Spleen (tissue), 11 donors: ENCODE measurements at regions not wholly inside any gene's neighbourhood (a gene's known extent, or its start where the extent isn't known, plus 50 kb on each side); places are given as distances from the start of the nearest gene placed in this dataset.
"Not testable (repeated sequence)": the region's sequence is repeated elsewhere in the genome, so short reads cannot be mapped to it uniquely, and the experiment has no call there.

Source experiments
- DNase-seq: peaks from one replicate; pipeline ENCODE4 v3.0.0-alpha.2; 2020
- H3K27ac ChIP-seq, 8 donors: fragments of 200-600 bp; sonication (generic) in 7 of 8; 1 replicate in 4 of 8; 2 replicates in 4 of 8; pipeline versions ENCODE4 v1.5.0 to v1.8.0; 2016 to 2021; ENCODE audit warnings: inconsistent platforms in 4 of 8, mild to moderate bottlenecking in 4 of 8, moderate library complexity in 1 of 8
- H3K27me3 ChIP-seq, 7 donors: fragments of 200-600 bp; sonication (generic) in 6 of 7; replicated peaks in 1 of 7; 1 replicate in 4 of 7; 2 replicates in 3 of 7; pipeline versions ENCODE4 v1.5.0 to v1.8.0; 2016 to 2021; ENCODE audit warnings: inconsistent platforms in 3 of 7, mild to moderate bottlenecking in 1 of 7
- H3K36me3 ChIP-seq, 6 donors: fragments of 200-600 bp; sonication (generic) in 5 of 6; 1 replicate in 4 of 6; 2 replicates in 2 of 6; pipeline versions ENCODE4 v1.5.0 to v1.8.0; 2016 to 2021; ENCODE audit warnings: inconsistent platforms in 2 of 6
- H3K4me1 ChIP-seq, 6 donors: fragments of 200-600 bp; sonication (generic) in 5 of 6; 1 replicate in 3 of 6; 2 replicates in 3 of 6; pipeline versions ENCODE4 v1.5.0 to v1.8.0; 2016 to 2021; ENCODE audit warnings: inconsistent platforms in 3 of 6
- H3K4me3 ChIP-seq, 8 donors: fragments of 200-600 bp; sonication (generic) in 7 of 8; 1 replicate in 4 of 8; 2 replicates in 4 of 8; pipeline versions ENCODE4 v1.5.0 to v1.8.0; 2016 to 2021; ENCODE audit warnings: inconsistent platforms in 4 of 8, mild to moderate bottlenecking in 4 of 8, moderate library complexity in 2 of 8
- H3K9me3 ChIP-seq, 8 donors: fragments of 200-600 bp; sonication (generic) in 7 of 8; 1 replicate in 4 of 8; 2 replicates in 4 of 8; pipeline versions ENCODE4 v1.5.0 to v1.8.0; 2016 to 2021; ENCODE audit warnings: inconsistent platforms in 4 of 8
- CTCF ChIP-seq, 11 experiments: fragments of 200-600 bp in 7 of 11; fragments of 450-650 bp in 4 of 11; sonication (generic) in 4 of 11; IDR thresholded peaks in 8 of 11; conservative IDR thresholded peaks in 3 of 11; 1 replicate in 7 of 11; 2 replicates in 4 of 11; pipeline versions ENCODE4 v1.4.0 to v1.8.0; 2016 to 2021; ENCODE audit warnings: antibody characterized with exemption in 11 of 11, inconsistent platforms in 4 of 11, mild to moderate bottlenecking in 1 of 11
- POLR2A ChIP-seq, 3 donors: fragments of 450-650 bp; IDR thresholded peaks; one replicate each; pipeline ENCODE4 v1.5.1; 2017; ENCODE audit warnings: antibody characterized with exemption in 3 of 3, mild to moderate bottlenecking in 1 of 3
- POLR2AphosphoS5 ChIP-seq, 3 donors: sonication (generic); formaldehyde crosslinking; IDR thresholded peaks; one replicate each; pipeline ENCODE4 v1.5.1; 2017; ENCODE audit warnings: antibody characterized with exemption in 3 of 3
- WGBS, 5 donors: extraction: QIAGEN DNeasy Blood & Tissue Kit in 3 of 5; methylation state at CpG; one replicate each; pipeline versions ENCODE4 v1.1.5 to v1.1.7; 2013 to 2018; 5-methylcytosine and 5-hydroxymethylcytosine counted together
- intact Hi-C: fragments of 100-400 bp; cut with DNase I; formaldehyde crosslinking; loops from one replicate; pipeline ENCODE4 v1.15.0; 2023; ENCODE audit warnings: low total_unique reads
- donor health status: healthy with polysubstance abuse.
- donor health status: DM: no; HTN: no; CAD: no; lungs with moderate emphysema.
- donor health status: DM: no; HTN: no; CAD: no.
- donor health status: Bipolar disorder and iron deficiency.
- donor health status: healthy.
- donor health status: DM: no; HTN: no; CAD: no.
- donor health status: DM: yes; HTN: yes; CAD: no.

- Histone ChIP-seq H3K36me3 (no peaks in the 10 kb centered on the region), H3K4me1 (peaks cover 0 to 24% (median 10%) of the 10 kb centered on the region in 6 donors), H3K27ac (no peak overlapping the region), H3K4me3 (no peak overlapping the region), H3K27me3 (no peaks in the 10 kb centered on the region), H3K9me3 (peaks cover 0 to 4% (median 0%) of the 10 kb centered on the region in 8 donors)
- TF ChIP-seq CTCF (IDR thresholded peaks at IDR 0.05 in 8 of 11, conservative IDR thresholded peaks at IDR 0.05 in 3 of 11) (no peak), POLR2AphosphoS5 (IDR thresholded peaks at IDR 0.05) (no peak), POLR2A (IDR thresholded peaks at IDR 0.05) (no peak)
- WGBS, 5 donors, result 75 to 90% (median 79%) methylated on average over 2 of the region's 2 CpGs
- no peak for DNase-seq
- intact Hi-C loops, result no loop called here
Measured at GRCh38 chr2:64808754-64809153, 155.0 kb upstream of the SERTAD2 start.

GRCh38 chr2:64809216-64809615, 155.5 kb upstream of the SERTAD2 start:
- DNase-seq, result no peak

GRCh38 chr2:64812285-64812684, 158.6 kb upstream of the SERTAD2 start:
- H3K9me3 ChIP-seq, result peaks cover 0 to 4% (median 0%) of the 10 kb centered on the region in 8 donors
- peak overlapping the region; percentile 27 to 78 (median 69) for H3K27ac ChIP-seq
- TF ChIP-seq POLR2AphosphoS5 (IDR thresholded peaks at IDR 0.05), result peak in 1 of 3 donors; percentile 67
- TF ChIP-seq CTCF (IDR thresholded peaks at IDR 0.05 in 8 of 11, conservative IDR thresholded peaks at IDR 0.05 in 3 of 11), result no peak
- WGBS, 5 donors, result 16 to 38% (median 30%) methylated on average over 4 of the region's 4 CpGs
- H3K4me1 ChIP-seq, result peaks cover 0 to 24% (median 10%) of the 10 kb centered on the region in 6 donors
- intact Hi-C loops, result no loop called here
- no peak overlapping the region for H3K4me3 ChIP-seq
- H3K27me3 ChIP-seq, result no peaks in the 10 kb centered on the region
- no peak for DNase-seq
- H3K36me3 ChIP-seq, result no peaks in the 10 kb centered on the region

More at GRCh38 chr2:64809216-64809615, 155.5 kb upstream of the SERTAD2 start:
- intact Hi-C loops, result no loop called here
- Histone ChIP-seq H3K36me3 (no peaks in the 10 kb centered on the region), H3K9me3 (peaks cover 0 to 4% (median 0%) of the 10 kb centered on the region in 8 donors), H3K27ac (no peak overlapping the region), H3K27me3 (no peaks in the 10 kb centered on the region), H3K4me3 (no peak overlapping the region), H3K4me1 (peaks cover 0 to 24% (median 10%) of the 10 kb centered on the region in 6 donors)
- TF ChIP-seq POLR2AphosphoS5 (IDR thresholded peaks at IDR 0.05), result no peak
- TF ChIP-seq CTCF (IDR thresholded peaks at IDR 0.05 in 8 of 11, conservative IDR thresholded peaks at IDR 0.05 in 3 of 11), result no peak
- TF ChIP-seq POLR2A (IDR thresholded peaks at IDR 0.05), result no peak
- 76 to 97% (median 89%) methylated on average over 1 of the region's 1 CpG for WGBS, 5 donors

GRCh38 chr2:64814007-64814406, 160.3 kb upstream of the SERTAD2 start:
- 95 to 98% (median 97%) methylated on average over 5 of the region's 5 CpGs for WGBS, 5 donors
- peaks cover 0 to 31% (median 14%) of the 10 kb centered on the region in 6 donors for H3K4me1 ChIP-seq
- H3K9me3 ChIP-seq, result peaks cover 0 to 4% (median 0%) of the 10 kb centered on the region in 8 donors
- H3K27me3 ChIP-seq, result no peaks in the 10 kb centered on the region
- H3K27ac ChIP-seq, result peak overlapping the region in 1 of 8 donors; percentile 76
- no peak overlapping the region for H3K4me3 ChIP-seq
- no peaks in the 10 kb centered on the region for H3K36me3 ChIP-seq
- TF ChIP-seq POLR2AphosphoS5 (IDR thresholded peaks at IDR 0.05) (no peak), CTCF (IDR thresholded peaks at IDR 0.05 in 8 of 11, conservative IDR thresholded peaks at IDR 0.05 in 3 of 11) (no peak), POLR2A (IDR thresholded peaks at IDR 0.05) (no peak)
- intact Hi-C loops, result no loop called here
- no peak for DNase-seq

- H3K36me3 ChIP-seq, H3K27me3 ChIP-seq, H3K4me3 ChIP-seq, intact Hi-C loops, DNase-seq, H3K9me3 ChIP-seq, H3K27ac ChIP-seq: not testable (repeated sequence)
- 91 to 98% (median 96%) methylated on average over 8 of the region's 8 CpGs for WGBS, 5 donors
- peaks cover 3 to 44% (median 30%) of the 10 kb centered on the region in 6 donors for H3K4me1 ChIP-seq
Measured at GRCh38 chr2:64816526-64816925, 162.8 kb upstream of the SERTAD2 start.
